BE2C (cell line): ENCODE measurements at regions not wholly inside any gene's neighbourhood (a gene's known extent, or its start where the extent isn't known, plus 50 kb on each side); places are given as distances from the start of the nearest gene placed in this dataset.

Experiments
- DNase-seq: peaks from one replicate; pipeline ENCODE4 v3.0.0-alpha.2; 2020
- H3K27me3 ChIP-seq: fragments of 250-450 bp; sonication (Bioruptor Pico); 2 replicates; pipeline ENCODE4 v1.5.1; 2020; ENCODE audit warnings: mild to moderate bottlenecking
- H3K36me3 ChIP-seq: fragments of 250-450 bp; sonication (Bioruptor Pico); 2 replicates; pipeline ENCODE4 v1.5.1; 2020; ENCODE audit warnings: mild to moderate bottlenecking
- H3K4me1 ChIP-seq: fragments of 250-450 bp; sonication (Bioruptor Pico); 2 replicates; pipeline ENCODE4 v1.5.1; 2020
- H3K4me3 ChIP-seq: 2 replicates; pipeline ENCODE4 v1.5.1; 2011; ENCODE audit warnings: low read depth, low read length
- H3K9me3 ChIP-seq: fragments of 250-450 bp; sonication (Bioruptor Pico); 2 replicates; pipeline ENCODE4 v1.5.1; 2020
- TF ChIP-seq, protein P1 (sequence below): IDR thresholded peaks from 2 replicates; pipeline ENCODE4 v1.5.1; 2012; ENCODE audit warnings: mild to moderate bottlenecking, low read depth, low read length

DNA sequence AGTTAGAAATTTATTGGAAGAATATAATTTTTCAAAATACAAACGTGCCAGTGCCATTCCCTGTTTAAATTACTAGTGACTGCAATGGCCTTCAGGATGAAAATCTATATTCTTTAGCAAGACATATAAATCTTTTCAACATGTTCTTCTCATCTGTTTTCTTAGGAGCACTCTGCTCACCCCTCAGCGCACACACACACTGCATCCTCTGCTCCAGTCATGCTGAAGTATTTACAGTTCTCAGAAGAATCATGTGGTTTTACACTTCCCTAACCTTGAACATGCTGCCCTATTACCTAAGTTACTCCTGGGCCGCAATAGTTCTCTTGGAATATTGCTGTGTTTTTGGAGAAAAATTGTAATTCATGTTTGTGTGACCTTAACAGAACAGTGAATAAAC, 820.6 kb downstream of the CDH8 start:
- DNase-seq: no peak
- no peaks in the 10 kb centered on the region for H3K36me3 ChIP-seq

DNA sequence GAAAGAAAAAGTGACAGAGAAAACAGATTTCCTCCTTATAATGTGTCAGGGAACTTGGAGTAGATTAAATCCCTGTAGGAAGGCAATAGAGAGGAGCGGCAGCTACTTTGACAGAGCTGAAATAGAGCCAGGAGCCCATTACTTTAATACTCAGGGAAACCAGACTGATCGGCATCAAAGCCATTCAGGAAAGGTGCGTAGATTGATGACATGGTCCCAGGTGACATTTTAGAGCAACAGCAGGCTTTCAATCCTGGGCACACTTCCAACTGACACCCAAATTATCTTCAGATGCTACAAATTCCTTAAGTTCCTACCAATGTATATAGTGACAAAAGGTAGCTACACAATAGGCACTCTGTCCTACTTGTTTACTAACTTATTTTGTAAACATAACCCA, 821.5 kb downstream of the CDH8 start:
- DNase-seq: no peak
- Histone ChIP-seq H3K4me3 (no peak overlapping the region), H3K9me3 (no peaks in the 10 kb centered on the region), H3K27me3 (no peaks in the 10 kb centered on the region), H3K4me1 (no peaks in the 10 kb centered on the region), H3K36me3 (no peaks in the 10 kb centered on the region)
- TF ChIP-seq, protein P1, sequence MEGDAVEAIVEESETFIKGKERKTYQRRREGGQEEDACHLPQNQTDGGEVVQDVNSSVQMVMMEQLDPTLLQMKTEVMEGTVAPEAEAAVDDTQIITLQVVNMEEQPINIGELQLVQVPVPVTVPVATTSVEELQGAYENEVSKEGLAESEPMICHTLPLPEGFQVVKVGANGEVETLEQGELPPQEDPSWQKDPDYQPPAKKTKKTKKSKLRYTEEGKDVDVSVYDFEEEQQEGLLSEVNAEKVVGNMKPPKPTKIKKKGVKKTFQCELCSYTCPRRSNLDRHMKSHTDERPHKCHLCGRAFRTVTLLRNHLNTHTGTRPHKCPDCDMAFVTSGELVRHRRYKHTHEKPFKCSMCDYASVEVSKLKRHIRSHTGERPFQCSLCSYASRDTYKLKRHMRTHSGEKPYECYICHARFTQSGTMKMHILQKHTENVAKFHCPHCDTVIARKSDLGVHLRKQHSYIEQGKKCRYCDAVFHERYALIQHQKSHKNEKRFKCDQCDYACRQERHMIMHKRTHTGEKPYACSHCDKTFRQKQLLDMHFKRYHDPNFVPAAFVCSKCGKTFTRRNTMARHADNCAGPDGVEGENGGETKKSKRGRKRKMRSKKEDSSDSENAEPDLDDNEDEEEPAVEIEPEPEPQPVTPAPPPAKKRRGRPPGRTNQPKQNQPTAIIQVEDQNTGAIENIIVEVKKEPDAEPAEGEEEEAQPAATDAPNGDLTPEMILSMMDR: no peak

More for the DNA sequence above, 820.6 kb downstream of the CDH8 start:
- Histone ChIP-seq H3K4me1 (no peaks in the 10 kb centered on the region), H3K9me3 (no peaks in the 10 kb centered on the region), H3K27me3 (no peaks in the 10 kb centered on the region), H3K4me3 (no peak overlapping the region)
- TF ChIP-seq, protein P1: no peak

DNA sequence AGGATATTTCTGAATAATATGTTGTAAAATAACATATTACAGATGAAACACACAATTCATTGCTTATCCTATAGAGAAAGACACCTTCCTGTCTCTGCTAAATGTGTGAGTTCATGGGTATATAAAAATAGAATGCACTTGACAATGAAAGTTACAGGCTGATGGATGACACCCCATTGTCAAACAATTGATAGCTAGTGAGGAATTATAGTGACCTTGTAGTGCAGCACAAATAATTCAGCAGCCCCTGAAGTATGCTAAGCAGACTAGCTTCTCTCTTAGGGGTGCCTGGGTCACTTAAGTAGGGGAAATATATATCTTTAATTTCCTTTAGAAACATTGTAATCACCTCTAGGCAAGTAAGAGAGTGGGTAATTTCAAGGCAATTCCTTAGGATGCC, 826.2 kb downstream of the CDH8 start:
- Histone ChIP-seq H3K4me3 (no peak overlapping the region), H3K4me1 (no peaks in the 10 kb centered on the region), H3K36me3 (no peaks in the 10 kb centered on the region), H3K9me3 (no peaks in the 10 kb centered on the region), H3K27me3 (no peaks in the 10 kb centered on the region)
- no peak for DNase-seq
- TF ChIP-seq, protein P1: no peak

DNA sequence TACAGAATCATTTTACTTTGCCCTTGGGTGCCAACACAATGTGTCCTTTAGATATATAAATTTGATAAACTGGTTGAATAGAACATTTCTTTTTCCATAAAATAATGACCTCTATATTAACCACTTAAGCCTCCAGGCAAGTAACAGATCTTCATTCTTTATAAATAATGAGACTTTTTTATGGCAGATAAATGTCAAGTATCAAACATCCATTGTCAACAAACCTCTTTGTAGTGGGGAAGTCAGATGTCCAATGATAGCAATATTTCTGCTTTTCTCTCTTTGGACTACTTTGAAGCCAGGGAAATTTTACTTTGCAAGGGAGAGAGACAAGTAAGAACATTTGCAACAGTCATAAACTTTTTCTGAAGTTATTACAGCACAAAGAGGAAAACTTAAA, 841.2 kb downstream of the CDH8 start:
- DNase-seq: no peak
- no peaks in the 10 kb centered on the region for H3K9me3 ChIP-seq
- TF ChIP-seq, protein P1: no peak
- no peaks in the 10 kb centered on the region for H3K36me3 ChIP-seq
- no peaks in the 10 kb centered on the region for H3K4me1 ChIP-seq
- no peaks in the 10 kb centered on the region for H3K27me3 ChIP-seq
- H3K4me3 ChIP-seq: no peak overlapping the region

DNA sequence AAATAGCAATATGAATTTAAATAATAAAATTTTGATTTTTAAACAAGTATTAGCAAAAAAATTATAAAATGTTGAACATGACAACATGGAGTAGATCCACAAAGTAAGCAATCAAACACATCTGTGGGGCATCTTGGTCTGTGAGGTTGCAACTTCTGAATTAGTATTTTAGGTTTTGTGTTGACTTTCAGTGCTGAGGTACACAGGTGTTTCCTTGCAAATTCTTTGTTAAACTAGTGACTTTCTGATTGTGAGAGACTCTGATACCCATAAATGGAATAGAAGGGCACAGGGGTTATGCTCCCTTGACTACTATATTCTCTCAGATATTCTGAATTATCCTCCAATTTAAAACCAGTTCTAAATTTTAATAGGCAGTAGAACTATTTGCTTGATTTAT, 841.7 kb downstream of the CDH8 start:
- Histone ChIP-seq H3K36me3 (no peaks in the 10 kb centered on the region), H3K9me3 (no peaks in the 10 kb centered on the region), H3K27me3 (no peaks in the 10 kb centered on the region), H3K4me1 (no peaks in the 10 kb centered on the region), H3K4me3 (no peak overlapping the region)
- DNase-seq: no peak
- TF ChIP-seq, protein P1: no peak

DNA sequence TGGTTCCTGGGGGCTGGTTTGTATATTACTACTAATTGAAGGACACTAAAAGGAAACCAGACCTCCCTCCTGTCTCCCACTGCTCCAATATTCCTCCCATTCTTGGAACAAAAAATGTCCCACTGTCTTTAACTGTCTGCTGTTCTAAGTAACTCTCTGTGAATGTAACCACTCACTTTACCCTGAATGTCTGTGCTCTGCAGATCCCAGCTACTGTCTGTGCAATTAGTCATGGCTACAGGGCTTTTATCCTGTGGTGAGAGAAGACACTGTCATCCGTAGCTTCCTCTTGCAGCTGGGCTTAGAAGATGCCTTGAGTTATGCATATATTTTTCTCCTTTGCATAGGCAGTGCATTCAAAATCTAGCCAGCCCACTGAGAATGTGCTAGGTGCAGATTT, 853.8 kb downstream of the CDH8 start:
- no peaks in the 10 kb centered on the region; the same call in 1 of the 2 replicates for H3K9me3 ChIP-seq
- H3K36me3 ChIP-seq: no peaks in the 10 kb centered on the region
- H3K4me3 ChIP-seq: no peak overlapping the region
- no peaks in the 10 kb centered on the region for H3K4me1 ChIP-seq
- no peak for DNase-seq
- TF ChIP-seq, protein P1: no peak
- no peaks in the 10 kb centered on the region for H3K27me3 ChIP-seq
